ENCODE measurements at regions not wholly inside any gene's neighbourhood (a gene's known extent, or its start where the extent isn't known, plus 50 kb on each side); places are given as distances from the start of the nearest gene placed in this dataset.

DNA sequence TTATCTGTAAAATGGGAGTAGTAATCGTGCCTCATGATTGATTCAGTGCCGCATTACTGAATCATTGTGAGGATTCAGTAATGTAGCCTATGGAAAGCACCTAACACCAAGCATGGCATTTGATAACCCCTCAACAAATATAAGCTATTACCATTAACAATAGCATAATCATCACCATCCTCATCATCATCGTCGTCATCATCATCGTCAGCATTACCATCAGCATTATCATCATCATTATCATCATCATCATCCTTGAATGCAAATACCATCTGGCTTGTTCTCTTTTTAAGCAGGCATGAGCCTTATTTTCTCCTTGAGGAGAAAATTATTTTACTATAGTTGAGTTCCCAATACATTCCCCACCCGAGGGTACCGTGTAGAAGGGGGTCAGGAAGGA lies 115.4 kb upstream of the PTPRG start:
- Histone ChIP-seq H3K27ac (no peak overlapping the region), H3K27me3 (no peaks in the 10 kb centered on the region)
- ATAC-seq (ENCODE audit: low FRiP score in 2 of 2), result no peak

DNA sequence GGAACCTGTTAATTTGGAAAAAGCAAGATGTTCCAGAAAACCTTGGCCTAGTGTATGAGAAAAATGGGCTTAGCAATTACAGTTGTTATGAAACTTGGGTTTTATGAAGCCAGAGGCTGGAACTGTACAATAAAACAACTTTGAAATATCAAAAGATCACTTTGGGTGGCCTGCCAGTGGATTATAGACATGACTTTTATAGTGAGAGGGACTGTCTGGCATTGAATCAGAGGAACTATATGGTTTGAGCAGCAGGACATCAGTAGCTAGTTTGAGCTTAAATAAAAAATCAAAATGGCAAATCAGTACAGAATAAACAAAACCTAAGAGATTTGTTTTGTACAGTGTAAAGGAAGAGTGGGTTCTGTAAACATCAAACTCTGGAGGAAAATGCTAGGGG lies 115.0 kb upstream of the PTPRG start:
- no peak overlapping the region for H3K27ac ChIP-seq

More for the DNA sequence above, 115.4 kb upstream of the PTPRG start:
- TF ChIP-seq POLR2AphosphoS5 (IDR thresholded peaks at IDR 0.05) (no peak), EP300 (IDR thresholded peaks at IDR 0.05) (no peak), POLR2A (IDR thresholded peaks at IDR 0.05) (no peak)
- TF ChIP-seq, protein P1, sequence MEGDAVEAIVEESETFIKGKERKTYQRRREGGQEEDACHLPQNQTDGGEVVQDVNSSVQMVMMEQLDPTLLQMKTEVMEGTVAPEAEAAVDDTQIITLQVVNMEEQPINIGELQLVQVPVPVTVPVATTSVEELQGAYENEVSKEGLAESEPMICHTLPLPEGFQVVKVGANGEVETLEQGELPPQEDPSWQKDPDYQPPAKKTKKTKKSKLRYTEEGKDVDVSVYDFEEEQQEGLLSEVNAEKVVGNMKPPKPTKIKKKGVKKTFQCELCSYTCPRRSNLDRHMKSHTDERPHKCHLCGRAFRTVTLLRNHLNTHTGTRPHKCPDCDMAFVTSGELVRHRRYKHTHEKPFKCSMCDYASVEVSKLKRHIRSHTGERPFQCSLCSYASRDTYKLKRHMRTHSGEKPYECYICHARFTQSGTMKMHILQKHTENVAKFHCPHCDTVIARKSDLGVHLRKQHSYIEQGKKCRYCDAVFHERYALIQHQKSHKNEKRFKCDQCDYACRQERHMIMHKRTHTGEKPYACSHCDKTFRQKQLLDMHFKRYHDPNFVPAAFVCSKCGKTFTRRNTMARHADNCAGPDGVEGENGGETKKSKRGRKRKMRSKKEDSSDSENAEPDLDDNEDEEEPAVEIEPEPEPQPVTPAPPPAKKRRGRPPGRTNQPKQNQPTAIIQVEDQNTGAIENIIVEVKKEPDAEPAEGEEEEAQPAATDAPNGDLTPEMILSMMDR (IDR thresholded peaks at IDR 0.05), result no peak
- DNase-seq, result no peak
- Histone ChIP-seq H3K4me3 (no peak overlapping the region), H3K4me1 (peaks cover 0 to 3% (median 0%) of the 10 kb centered on the region in 4 donors), H3K36me3 (no peaks in the 10 kb centered on the region), H3K9me3 (no peaks in the 10 kb centered on the region)
- 91 to 93% methylated on average over 7 of the region's 7 CpGs for WGBS, 2 donors

DNA sequence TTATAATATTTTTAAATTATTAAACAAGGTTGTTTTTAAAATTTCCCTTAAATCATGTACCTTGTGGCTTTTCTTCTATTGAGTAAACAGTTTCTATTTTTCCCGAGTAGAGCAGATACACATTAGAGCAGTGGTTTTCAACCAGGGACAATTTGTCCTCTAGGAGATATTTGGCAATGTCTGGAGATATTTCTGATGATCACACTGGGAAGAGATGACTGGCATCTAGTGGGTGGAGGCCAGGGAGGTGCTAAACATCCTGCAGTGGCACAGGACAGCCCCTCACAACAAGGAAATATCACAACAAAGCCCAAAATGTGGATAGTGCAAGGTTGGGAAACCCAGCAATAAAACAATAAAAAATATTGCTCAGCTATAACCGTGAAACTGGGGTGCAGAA lies 113.0 kb upstream of the PTPRG start:
- no peaks in the 10 kb centered on the region for H3K27me3 ChIP-seq
- ATAC-seq (ENCODE audit: low FRiP score in 2 of 2) (no peak), DNase-seq (no peak)
- WGBS, 2 donors, result 70 to 80% methylated on average over 2 of the region's 2 CpGs
- no peak for TF ChIP-seq POLR2AphosphoS5 (IDR thresholded peaks at IDR 0.05)
- TF ChIP-seq POLR2A (IDR thresholded peaks at IDR 0.05), result no peak
- H3K36me3 ChIP-seq, result no peaks in the 10 kb centered on the region
- H3K4me3 ChIP-seq, result no peak overlapping the region
- no peaks in the 10 kb centered on the region for H3K9me3 ChIP-seq
- H3K4me1 ChIP-seq, result peaks cover 0 to 3% (median 0%) of the 10 kb centered on the region in 4 donors
- H3K27ac ChIP-seq, result no peak overlapping the region

More for the DNA sequence above, 115.0 kb upstream of the PTPRG start:
- H3K9me3 ChIP-seq, result no peaks in the 10 kb centered on the region
- DNase-seq, result no peak
- no peaks in the 10 kb centered on the region for H3K27me3 ChIP-seq
- no peak for TF ChIP-seq EP300 (IDR thresholded peaks at IDR 0.05)
- TF ChIP-seq POLR2AphosphoS5 (IDR thresholded peaks at IDR 0.05), result no peak
- TF ChIP-seq, protein P1 (IDR thresholded peaks at IDR 0.05), result no peak
- no peak for TF ChIP-seq POLR2A (IDR thresholded peaks at IDR 0.05)
- H3K4me3 ChIP-seq, result no peak overlapping the region
- H3K4me1 ChIP-seq, result peaks cover 0 to 3% (median 0%) of the 10 kb centered on the region in 4 donors
- no peaks in the 10 kb centered on the region for H3K36me3 ChIP-seq
- ATAC-seq (ENCODE audit: low FRiP score in 2 of 2), result no peak

DNA sequence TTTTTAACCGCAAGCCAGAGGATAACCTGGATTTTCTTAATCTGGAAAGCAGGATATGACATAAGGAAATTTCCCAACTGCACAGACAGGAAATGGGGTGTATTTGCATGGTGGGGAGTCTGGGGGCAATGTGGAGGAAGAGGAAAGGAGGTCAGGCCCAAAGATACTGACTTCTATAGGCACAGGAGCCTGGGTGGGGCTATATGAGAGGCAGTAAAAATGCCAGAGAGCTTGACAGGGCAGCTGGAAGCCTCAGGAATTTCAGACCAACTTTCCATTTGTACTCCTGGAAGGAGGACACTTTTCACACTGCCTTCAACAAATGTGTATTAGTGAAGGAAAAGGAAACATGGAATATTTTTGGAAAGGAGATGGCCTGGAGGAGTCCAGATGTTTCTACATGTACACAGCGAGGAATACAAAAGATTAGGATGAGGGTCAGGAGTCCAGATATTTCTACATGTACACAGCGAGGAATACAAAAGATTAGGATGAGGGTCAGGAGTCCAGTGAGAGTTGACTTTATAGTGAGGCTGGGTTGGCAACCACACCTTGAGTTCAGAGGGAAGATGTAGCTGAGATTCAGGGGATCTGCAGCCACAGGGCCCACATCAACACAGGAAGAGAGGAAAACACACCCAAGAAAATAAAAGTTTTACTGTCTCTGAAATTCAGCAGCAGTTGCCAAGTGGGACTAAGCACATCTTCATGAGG lies 111.9 kb upstream of the PTPRG start:
- DNase-seq, result no peak
- no peak for TF ChIP-seq POLR2A (IDR thresholded peaks at IDR 0.05)
- TF ChIP-seq POLR2AphosphoS5 (IDR thresholded peaks at IDR 0.05), result no peak
- TF ChIP-seq EP300 (IDR thresholded peaks at IDR 0.05), result no peak
- TF ChIP-seq, protein P1 (IDR thresholded peaks at IDR 0.05), result no peak
- H3K4me1 ChIP-seq, result peaks cover 0 to 3% (median 0%) of the 10 kb centered on the region in 4 donors
- H3K36me3 ChIP-seq, result no peaks in the 10 kb centered on the region
- 84 to 87% methylated on average over 3 of the region's 3 CpGs for WGBS, 2 donors
- no peaks in the 10 kb centered on the region for H3K9me3 ChIP-seq
- ATAC-seq (ENCODE audit: low FRiP score in 2 of 2), result no peak
- no peak overlapping the region for H3K4me3 ChIP-seq
- no peak overlapping the region for H3K27ac ChIP-seq
- H3K27me3 ChIP-seq, result no peaks in the 10 kb centered on the region

DNA sequence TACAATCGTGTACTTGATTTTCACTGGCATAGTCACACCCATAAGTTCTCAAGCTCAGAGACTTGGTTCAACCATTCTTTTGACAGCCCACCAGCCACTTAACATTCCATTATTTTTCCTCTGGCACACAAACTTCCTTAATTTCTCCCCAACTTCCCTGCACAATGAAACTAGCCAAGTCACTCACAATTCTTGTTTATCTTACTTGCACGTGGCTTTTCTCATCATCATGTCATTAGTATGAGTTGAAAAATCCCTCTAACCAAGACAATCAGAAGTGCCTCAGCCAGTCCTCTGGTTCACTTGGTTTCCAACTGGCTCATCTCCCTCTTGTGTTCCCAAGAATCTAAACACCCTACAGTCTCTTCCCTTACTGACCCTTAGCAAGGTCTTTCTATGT lies 110.5 kb upstream of the PTPRG start:
- DNase-seq, result no peak
- no peak overlapping the region for H3K4me3 ChIP-seq
- TF ChIP-seq POLR2A (IDR thresholded peaks at IDR 0.05) (no peak), EP300 (IDR thresholded peaks at IDR 0.05) (no peak), POLR2AphosphoS5 (IDR thresholded peaks at IDR 0.05) (no peak)
- TF ChIP-seq, protein P1 (IDR thresholded peaks at IDR 0.05), result no peak

More for the DNA sequence above, 110.5 kb upstream of the PTPRG start:
- Histone ChIP-seq H3K36me3 (no peaks in the 10 kb centered on the region), H3K4me1 (peaks cover 0 to 3% (median 0%) of the 10 kb centered on the region in 4 donors), H3K27ac (no peak overlapping the region), H3K27me3 (no peaks in the 10 kb centered on the region), H3K9me3 (no peaks in the 10 kb centered on the region)
- no peak for ATAC-seq (ENCODE audit: low FRiP score in 2 of 2)
- 33 to 38% methylated on average over 2 of the region's 2 CpGs for WGBS, 2 donors

Measured in upper lobe of left lung (tissue), 6 donors.